ENCODE measurements at regions not wholly inside any gene's neighbourhood (a gene's known extent, or its start where the extent isn't known, plus 50 kb on each side); places are given as distances from the start of the nearest gene placed in this dataset.
"Not testable (repeated sequence)": the region's sequence is repeated elsewhere in the genome, so short reads cannot be mapped to it uniquely, and the experiment has no call there.

DNA sequence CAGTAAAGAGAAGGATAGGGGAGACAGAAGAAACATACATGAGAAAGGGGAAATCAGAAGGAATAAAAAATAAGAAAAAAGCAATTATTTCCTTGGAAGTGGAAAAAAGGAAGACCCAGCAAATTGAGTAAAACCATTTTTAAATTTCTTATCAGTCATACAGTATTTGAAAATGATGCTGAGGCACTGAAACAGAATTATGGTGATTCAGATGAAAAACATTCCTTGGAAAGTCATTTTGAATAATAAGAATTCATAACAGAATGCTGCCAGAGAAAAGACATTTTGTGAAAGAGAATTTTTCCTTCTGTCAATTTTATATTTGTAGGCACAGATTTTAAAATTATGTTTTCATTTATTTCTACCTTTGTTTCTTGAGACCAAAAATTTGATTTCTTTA lies 895.5 kb upstream of the EPHA5 start:
- Histone ChIP-seq H3K9ac (ENCODE audit: low read depth in 2 of 2, low read length in 2 of 2) (no peak overlapping the region), H3K9me3 (no peaks in the 10 kb centered on the region), H3K36me3 (no peaks in the 10 kb centered on the region), H3K4me1 (no peaks in the 10 kb centered on the region), H3K4me3 (no peak overlapping the region), H3K27me3 (no peaks in the 10 kb centered on the region), H3K27ac (no peak overlapping the region)
- no peak for DNase-seq
- intact Hi-C loops (cut with DNase I) = no loop called here
- no peak for TF ChIP-seq CTCF (IDR thresholded peaks at IDR 0.05)

DNA sequence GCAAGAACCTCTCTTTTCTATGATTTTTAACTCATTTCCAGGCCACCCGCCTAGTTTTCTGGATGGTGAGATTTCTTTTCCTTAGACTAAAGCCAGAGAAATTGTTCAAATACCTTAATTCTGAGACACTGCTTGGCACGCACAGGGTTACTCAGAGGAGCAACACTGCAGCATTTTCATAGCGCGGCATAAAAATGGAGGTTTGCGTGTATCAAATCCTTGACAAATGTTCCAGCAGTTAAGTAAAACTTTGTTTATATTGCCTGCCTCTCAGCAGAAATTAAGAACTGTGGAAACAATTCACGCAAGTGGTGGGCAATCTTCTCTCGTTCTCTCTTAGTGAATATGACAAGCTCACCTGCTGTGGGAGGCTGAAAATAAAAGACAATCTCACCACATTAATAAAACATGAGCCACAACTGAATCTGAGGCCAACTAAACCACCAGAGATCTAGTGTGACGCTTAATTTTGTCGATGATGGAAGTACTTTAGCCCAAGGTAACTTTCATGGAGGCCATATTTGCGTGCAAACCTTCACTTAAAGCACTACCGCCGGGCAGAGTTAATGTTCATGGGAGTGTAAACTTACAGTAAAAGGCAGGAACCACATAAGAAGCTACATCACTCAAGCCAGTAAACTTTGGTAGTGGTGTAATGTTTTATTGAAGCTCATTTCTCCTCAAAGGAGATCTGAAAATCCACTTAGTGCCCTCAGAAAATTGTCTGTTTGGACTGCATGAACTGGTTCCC lies 894.8 kb upstream of the EPHA5 start:
- no peak for TF ChIP-seq CTCF (IDR thresholded peaks at IDR 0.05)
- Histone ChIP-seq H3K27me3 (no peaks in the 10 kb centered on the region), H3K9me3 (no peaks in the 10 kb centered on the region), H3K4me1 (no peaks in the 10 kb centered on the region), H3K27ac (no peak overlapping the region), H3K9ac (ENCODE audit: low read depth in 2 of 2, low read length in 2 of 2) (no peak overlapping the region), H3K4me3 (no peak overlapping the region), H3K36me3 (no peaks in the 10 kb centered on the region)
- DNase-seq = no peak
- intact Hi-C loops (cut with DNase I) = no loop called here

GRCh38 chr4:66562276-66562806 lies 892.1 kb upstream of the EPHA5 start:
- Histone ChIP-seq H3K27ac (no peak overlapping the region), H3K9me3 (no peaks in the 10 kb centered on the region), H3K4me3 (no peak overlapping the region), H3K9ac (ENCODE audit: low read depth in 2 of 2, low read length in 2 of 2) (no peak overlapping the region), H3K36me3 (no peaks in the 10 kb centered on the region), H3K27me3 (no peaks in the 10 kb centered on the region), H3K4me1 (no peaks in the 10 kb centered on the region)
- DNase-seq = no peak
- intact Hi-C loops (cut with DNase I) = no loop called here
- no peak for TF ChIP-seq CTCF (IDR thresholded peaks at IDR 0.05)

GRCh38 chr4:66561465-66562053 lies 891.3 kb upstream of the EPHA5 start:
- H3K4me3 ChIP-seq; H3K27me3 ChIP-seq; intact Hi-C loops (cut with DNase I); H3K36me3 ChIP-seq; H3K4me1 ChIP-seq; DNase-seq; H3K9ac ChIP-seq (ENCODE audit: low read depth in 2 of 2, low read length in 2 of 2); H3K9me3 ChIP-seq; H3K27ac ChIP-seq: not testable (repeated sequence)

DNA sequence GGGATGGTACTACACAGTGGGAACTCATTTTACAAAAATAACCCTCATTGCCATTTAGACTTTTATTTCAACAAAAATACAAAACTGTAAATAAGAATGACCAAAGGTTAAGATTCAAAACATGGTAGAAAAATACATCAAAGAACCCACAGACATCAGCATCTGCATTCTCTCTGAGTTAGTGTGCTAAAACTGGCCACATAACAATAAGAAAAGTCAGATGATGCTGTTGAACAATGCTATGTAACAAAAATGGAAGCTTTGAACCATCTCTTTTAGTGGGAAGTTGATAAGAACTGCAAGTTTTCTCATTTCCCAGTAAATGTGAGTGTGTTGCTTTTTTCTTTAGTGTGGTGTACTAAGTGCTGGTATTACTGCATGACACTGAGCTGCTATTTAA lies 888.4 kb upstream of the EPHA5 start:
- no peaks in the 10 kb centered on the region for H3K27me3 ChIP-seq
- no peak overlapping the region for H3K9ac ChIP-seq (ENCODE audit: low read depth in 2 of 2, low read length in 2 of 2)
- no peaks in the 10 kb centered on the region for H3K36me3 ChIP-seq
- TF ChIP-seq CTCF (IDR thresholded peaks at IDR 0.05) = no peak
- no peaks in the 10 kb centered on the region for H3K4me1 ChIP-seq
- H3K9me3 ChIP-seq = no peaks in the 10 kb centered on the region
- intact Hi-C loops (cut with DNase I) = no loop called here
- H3K27ac ChIP-seq = no peak overlapping the region
- H3K4me3 ChIP-seq = no peak overlapping the region
- DNase-seq = no peak

GRCh38 chr4:66556651-66557278 lies 886.5 kb upstream of the EPHA5 start:
- intact Hi-C loops (cut with DNase I) = no loop called here
- DNase-seq = no peak
- Histone ChIP-seq H3K27me3 (no peaks in the 10 kb centered on the region), H3K4me1 (no peaks in the 10 kb centered on the region), H3K9ac (ENCODE audit: low read depth in 2 of 2, low read length in 2 of 2) (no peak overlapping the region), H3K9me3 (no peaks in the 10 kb centered on the region), H3K27ac (no peak overlapping the region), H3K36me3 (no peaks in the 10 kb centered on the region), H3K4me3 (no peak overlapping the region)
- no peak for TF ChIP-seq CTCF (IDR thresholded peaks at IDR 0.05)

All from colonic mucosa (tissue), 4 donors.